GM18867 (cell line): ENCODE measurements at regions not wholly inside any gene's neighbourhood (a gene's known extent, or its start where the extent isn't known, plus 50 kb on each side); places are given as distances from the start of the nearest gene placed in this dataset.

Experiments used
- ATAC-seq: cut with Tn5 transposase; IDR thresholded peaks from one replicate; pipeline ENCODE4 v1.9.1; 2021; ENCODE audit warnings: mild to moderate bottlenecking, moderate library complexity; ENCODE audit not compliant: unreplicated experiment

DNA sequence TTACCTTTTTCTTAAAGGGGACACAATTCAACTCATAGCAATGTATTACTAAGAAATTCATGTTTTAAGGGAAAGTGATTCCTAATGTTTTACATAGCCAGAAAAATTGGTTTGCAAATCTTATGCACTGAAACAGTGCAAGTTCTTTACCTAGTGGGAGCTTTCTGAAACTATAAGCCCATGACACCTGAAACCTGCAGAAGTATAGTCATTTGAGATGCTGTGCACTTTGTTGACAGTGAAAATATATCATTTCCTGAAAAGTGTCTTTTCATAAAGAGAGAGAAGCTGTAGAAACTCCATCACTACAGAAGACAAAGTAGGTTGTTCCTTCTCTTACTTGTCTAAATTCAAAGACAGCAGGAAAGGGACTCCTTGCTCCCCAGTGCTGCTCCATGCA is 517.1 kb downstream of the LMO7 start:
- no peak for ATAC-seq

DNA sequence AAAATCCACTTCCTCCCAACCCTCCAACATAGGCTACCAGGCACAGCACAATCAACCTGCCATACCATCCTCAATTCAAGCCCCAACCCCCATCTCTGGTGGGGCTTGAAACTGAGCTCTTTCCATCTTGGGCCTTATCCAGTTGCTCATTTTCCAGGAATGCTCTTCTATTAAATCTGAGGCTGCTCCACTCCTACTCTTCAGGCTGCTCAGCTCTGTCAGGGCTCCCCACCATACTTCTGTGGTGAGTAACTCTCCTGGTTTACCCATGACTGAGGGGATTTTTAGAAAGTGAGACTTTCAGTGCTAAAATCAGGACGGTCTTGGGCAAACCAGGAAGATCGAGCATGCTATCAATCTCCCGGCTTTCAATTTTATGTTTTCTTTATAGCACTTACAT is 512.8 kb downstream of the LMO7 start:
- ATAC-seq: no peak

DNA sequence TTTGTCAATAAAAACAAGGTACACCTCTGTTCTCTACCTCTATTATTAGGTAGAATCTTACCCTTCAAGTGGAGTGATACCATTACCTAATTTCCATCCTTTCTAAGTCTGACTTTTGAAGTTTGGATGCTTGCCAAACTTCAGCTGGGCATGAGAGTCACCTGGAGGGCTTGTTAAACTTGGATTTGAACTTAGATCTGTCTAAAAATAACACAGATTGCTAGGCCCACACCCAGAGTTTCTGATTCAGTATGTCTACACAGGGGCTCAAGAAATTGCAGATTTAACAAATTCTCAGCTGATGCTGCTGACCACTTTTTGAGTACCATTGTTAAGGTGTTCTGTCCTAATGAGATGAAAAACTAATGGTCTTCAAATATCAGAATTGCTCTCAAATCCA is 512.2 kb downstream of the LMO7 start:
- no peak for ATAC-seq

DNA sequence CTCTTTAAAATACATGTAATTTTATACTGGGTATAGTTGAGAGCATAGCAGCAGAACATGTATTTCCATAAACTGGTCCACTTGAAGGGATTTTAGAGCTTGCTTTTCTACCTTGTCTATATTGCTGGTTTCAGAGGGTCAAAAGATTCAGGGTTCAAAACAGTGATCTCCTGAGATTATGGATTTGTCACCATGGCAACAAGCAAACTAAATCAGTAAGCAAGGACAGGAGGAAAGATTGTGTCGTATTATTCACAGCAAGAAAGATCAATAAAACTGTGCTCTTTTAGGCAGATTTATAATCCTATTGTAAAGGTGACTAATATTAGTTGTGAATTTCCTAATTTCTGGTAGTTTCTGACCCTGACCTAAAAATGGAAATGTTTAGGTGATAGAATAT is 496.4 kb downstream of the LMO7 start:
- no peak for ATAC-seq

DNA sequence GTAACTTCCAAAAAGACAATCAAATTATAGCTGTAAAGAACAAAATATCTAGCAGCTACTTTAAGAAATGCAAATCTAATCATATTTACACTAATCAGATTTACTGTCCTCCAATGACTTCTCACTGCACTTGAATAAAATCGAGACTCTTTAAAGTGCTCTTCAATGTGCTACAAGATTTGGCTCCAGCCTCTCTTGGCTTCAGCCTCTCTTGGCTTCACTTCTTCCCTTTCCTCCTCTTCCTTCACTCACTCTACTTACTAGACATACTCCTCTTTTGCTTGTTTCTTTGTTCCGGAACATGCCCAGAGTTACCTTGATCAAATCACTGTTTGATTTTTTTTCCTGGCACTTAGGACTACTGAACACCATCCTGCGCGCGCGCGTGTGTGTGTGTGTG is 495.4 kb downstream of the LMO7 start:
- ATAC-seq: no peak

DNA sequence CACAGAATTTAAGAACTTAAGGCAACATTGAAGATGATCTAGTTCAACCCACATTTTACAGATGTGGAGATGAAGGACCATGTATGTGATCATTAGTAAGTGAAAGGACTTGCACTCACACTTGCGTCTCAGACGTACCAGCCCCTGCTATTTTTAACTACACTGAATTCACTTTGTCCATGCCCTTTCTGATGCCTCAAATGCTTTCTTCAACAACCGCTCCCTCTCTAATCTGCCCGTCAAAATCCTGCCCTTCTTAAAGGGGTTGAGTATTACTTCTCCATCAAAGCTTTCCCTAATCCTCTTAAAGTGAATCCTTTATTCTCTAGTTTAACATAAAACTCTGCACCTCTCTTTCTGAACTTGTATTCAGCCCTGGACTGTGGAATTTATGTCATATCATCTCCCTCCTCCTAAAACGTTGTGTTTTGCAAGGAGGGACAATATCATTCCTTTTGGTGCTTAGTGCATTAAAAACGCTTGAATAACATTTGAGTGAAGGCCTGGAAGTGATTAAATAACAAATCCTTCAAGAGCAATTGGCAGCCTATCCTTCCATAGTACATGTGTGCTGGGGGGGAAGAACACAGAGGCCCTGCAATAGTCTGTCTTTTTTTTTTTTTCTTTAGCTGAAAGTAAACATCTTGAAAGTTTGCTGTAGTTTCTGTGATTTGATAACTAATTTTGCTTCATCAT is 493.3 kb downstream of the LMO7 start:
- ATAC-seq: no peak

DNA sequence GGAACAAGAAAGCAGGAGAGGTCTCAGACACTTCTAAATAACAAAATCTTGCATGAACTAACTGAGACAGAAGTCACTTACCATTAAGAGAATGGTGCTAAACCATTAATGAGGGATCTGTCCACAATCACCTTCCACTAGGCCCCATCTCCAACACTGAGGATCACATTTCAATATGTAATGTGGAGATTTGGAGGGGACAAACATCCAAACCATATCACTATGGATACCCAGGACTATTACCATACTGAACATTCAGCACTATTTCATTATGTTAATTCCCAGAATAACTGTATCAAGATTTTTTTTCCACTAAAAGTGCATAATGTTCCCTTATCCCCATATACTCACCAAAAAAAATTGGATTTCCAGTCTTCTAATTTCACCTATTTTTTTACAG is 491.8 kb downstream of the LMO7 start:
- no peak for ATAC-seq

DNA sequence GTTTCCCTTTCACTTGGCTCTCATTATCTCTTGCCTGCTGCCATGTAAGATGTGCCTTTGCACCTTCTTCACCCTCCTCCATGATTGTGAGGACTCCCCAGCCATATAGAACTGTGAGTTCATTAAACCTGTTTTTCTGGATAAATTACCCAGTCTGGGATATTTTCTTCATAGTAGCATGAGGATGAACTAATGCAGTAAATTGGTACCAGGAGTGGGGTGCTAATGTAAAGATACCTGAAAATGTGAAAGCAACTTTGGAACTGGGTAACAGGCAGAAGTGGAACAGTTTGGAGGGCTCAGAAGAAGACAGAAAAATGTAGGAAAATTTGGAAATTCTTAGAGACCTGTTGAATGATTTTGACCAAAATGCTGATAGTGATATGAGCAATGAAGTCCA is 487.4 kb downstream of the LMO7 start:
- ATAC-seq: no peak

DNA sequence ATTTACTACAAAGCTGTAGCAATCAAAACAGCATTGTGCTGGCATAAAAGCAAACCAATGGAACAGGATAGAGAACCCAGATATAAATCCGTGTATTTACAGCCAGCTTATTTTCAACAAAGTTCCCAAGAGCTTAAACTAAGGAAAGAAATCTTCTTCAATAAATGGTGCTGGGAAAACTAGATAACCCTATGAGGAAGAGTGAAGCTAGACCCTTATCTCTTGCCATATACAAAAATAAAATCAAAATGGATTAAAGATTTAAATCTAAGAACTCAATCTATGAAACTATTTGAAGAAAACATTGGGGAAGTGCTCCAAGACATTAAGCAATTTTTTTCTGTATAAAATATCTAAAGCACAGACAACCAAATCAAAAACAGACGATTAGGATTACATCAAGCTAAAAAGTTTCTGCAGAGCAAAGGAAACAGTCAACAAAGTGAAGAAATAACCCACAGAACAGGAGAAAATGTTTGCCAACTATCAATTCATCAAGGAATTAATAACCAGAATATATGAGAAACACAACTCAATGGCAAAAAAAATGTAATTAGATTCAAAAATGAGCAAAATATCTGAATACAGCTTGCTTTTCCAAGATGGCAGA is 480.7 kb downstream of the LMO7 start:
- no peak for ATAC-seq

DNA sequence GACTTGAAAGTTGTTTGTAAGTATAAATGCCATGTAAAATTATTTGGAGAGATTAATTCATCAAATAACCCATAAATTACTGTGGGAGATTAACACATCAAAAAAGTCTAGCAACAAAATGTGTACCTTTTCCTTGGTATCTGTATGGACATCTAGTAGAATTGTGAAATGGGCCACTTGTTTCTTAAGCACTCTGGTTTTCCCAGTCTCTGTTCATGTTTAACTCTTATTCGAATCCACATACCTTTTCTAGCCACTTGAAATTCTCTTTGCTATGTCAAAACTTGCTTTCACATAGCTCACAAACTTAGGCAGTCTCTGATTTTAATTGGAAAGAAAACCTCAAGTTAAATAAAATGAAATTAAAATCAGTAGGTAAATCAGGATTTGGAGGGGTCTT is 470.6 kb downstream of the LMO7 start:
- no peak for ATAC-seq

DNA sequence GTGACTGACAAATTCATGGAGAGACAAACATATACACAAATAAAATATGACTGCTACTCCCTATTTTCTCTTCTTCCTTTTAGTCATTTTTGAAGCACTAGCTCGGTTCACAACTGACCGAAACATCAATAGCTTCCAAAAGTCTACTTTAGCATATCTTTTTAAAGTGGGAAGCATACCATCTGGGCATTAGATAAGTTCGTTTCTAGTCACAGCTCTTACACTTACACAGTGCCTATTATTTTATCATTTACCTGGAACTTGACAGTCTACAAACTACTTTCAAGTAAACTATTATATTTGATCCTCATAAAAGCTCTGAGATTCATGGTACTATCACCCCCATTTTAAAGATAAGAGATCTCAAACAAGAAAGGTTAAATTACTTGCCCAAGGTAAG is 458.5 kb downstream of the LMO7 start:
- ATAC-seq: no peak

DNA sequence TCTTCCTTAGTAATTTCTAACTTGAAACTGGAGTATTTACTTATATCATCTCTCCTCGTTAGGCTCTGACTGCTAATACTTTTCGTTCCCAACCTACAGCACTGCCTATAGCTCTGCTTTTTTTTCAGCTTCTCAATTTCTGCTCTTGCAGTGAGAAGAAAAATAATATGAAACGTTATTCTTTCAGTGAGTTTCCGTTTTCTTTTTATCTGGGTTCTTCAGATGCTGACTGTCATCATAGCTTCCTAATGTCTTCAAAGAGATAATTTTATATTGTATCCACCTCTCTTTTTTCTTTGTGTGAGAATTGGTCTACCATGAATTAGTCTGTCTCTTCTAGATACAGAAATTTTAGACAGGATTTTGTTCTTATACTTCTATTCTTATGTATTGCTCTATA is 454.9 kb downstream of the LMO7 start:
- no peak for ATAC-seq

DNA sequence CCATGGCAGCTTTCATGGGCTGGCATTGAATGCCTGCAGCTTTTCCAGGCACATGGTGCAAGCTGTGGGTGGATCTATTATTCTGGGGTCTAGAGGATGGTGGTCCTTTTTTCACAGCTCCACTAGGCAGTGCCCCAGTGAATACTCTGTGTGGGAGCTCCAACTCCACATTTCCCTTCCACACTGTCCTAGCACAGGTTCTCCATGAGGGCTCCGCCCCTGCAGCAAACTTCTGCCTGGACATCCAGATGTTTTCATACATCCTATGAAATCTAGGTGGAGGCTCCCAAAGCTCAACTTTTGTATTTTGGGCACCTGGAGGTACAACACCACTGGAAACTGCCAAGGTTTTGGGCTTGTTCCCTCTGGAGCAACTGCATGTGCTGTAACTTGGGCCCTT is 450.6 kb downstream of the LMO7 start:
- ATAC-seq: no peak

DNA sequence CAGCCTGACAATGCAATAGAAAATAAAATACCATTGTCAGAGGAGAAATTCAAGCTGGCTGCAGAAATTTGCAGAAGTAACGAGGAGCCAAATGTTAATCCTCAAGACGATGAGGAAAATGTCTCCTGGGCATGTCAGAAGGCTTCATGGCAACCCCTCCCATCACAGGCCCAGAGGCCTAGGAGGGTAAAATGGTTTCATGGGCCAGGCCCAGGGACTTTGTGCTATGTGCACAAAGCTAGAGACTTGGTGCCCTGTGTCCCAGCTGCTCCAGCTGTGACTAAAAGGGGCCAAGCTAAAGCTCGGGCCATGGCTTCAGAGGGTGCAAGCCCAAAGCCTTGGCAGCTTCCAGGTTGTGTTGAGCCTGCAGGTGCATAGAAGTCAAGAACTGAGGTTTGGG is 431.7 kb downstream of the LMO7 start:
- ATAC-seq: no peak

DNA sequence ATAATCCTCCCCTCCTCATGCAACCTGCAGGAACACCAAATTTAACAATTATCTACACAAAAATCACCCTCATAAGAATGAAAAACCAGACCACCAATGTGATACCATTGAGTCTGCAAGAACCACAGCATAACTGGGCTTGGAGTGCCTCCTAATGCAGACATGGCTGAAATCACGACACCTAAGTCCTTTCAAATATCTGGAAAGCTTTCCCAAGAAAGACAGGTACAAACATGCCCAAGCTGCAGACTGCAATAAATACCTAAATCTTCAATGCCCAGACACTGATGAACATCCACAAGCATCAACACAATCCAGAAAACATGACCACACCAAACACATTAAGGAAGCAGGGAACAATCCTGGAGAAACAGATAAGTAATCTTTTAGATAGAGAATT is 417.1 kb downstream of the LMO7 start:
- no peak for ATAC-seq

DNA sequence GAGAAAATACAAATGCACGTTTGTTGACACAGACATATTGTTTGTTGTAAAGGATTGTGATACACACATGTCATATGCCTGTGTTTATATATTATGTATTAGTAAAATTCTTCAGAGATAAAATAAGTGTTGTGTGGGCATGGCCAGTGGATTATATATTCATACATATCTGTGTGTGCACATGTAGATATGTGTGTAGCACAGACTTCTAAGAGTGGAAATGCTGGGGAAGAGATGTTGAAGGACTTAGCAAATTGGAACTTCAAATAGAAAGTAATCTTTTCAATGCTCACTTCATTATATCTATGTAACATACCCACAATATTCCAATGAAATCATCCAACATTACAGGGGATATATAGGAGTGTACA is 413.2 kb downstream of the LMO7 start:
- no peak for ATAC-seq

DNA sequence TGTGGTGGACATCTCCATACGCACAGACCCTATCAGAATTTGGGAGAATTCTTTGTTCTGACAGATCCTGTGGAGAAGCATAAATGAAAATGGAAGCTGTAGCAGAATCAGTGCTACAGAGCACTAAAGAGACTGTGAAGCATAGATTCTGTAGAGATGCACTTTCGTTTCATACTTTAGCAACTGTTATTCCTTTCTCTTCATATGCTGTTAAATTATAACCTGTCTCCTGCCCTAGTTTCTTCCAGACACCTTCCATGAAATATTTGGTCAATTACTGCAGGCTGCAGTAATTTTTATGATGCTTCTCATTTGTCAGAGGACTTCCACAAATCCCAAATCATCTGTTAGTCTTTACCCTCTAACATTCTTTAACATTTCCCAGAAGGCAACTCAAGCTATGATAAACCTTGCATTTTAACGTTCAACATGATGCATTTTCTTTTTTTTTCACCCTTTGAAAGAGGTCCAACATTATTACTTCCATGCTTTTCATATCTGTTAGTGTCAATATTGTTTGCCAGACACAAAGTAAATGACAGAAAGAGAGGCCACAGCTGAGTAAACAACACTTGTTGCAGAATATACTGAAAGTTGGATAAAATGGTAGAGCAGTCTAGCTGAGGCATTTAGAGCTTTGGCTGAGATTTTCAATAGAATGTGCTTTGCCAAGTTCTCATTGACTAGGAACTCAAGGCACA is 412.7 kb downstream of the LMO7 start:
- ATAC-seq: no peak

DNA sequence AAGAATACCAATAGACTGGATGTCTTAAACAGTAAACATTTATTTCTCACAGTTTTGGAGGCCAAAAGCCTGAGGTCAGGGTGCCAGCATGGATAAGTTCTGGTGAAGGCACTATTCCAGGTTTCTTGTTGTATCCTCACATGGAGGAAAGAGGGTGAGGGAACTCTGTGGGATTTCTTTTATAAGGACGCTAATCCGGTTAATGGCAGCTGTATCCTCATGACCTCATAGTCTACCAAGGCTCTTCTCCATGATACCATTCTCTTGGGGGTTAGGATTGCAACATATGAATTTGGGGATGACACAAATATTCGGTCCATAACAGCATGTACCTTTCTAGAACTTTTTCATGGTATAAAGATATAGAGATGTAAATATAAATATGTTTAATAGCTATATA is 412.0 kb downstream of the LMO7 start:
- no peak for ATAC-seq

DNA sequence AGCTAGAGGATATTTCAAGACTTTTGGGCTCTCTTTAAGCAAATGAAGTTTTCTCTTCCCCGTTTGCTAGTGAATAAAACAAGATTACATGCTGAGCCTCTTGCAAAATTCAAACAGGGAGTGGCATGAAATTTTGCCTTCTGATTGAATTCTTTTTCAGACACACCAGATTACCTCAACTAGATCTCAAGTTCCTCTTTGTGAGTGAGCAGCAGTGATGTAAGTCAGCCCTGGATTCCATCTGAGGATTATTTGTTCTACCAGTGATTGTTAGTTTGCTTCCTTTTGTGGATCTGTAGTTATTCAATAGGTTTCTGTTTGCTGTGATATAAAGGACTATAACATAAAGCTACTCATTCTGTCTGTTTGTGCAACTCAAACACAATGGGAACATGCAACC is 407.7 kb downstream of the LMO7 start:
- ATAC-seq: no peak

DNA sequence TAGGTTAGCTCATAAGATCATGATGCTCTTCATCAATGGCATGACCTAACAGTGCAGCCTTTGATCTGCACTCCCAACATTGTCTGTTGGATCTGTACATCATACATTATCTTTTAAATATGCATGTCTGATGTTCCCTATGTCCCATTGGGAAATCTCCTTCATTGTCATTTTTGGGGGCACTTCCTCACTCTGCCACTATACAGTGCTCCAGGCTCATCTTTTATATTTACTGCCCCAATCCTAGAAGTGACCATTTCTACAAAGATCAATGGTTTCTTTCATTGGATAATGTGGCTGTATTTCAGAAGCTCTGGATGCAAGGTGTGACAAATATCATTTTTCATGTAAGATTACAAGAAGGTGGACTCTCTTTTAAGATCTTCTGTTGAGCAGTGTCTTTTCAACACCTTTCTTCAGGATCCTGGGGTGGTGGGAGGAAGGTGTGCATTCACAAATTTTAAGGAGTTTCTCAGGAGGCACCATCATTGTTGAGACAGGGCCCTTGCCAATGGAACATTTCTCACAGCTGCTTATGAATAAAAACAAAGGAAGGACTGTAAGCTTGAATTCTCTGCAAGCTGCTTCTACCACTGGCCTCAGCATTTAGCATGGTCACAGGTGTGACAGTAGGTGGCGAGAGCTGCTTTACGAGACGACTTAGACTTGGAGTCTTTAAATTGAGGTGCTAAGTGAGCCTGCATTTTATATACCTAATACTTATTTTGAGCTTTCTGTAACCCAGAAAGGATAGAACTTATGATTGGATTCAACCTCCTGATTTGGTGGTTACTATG is 403.0 kb downstream of the LMO7 start:
- ATAC-seq: no peak

DNA sequence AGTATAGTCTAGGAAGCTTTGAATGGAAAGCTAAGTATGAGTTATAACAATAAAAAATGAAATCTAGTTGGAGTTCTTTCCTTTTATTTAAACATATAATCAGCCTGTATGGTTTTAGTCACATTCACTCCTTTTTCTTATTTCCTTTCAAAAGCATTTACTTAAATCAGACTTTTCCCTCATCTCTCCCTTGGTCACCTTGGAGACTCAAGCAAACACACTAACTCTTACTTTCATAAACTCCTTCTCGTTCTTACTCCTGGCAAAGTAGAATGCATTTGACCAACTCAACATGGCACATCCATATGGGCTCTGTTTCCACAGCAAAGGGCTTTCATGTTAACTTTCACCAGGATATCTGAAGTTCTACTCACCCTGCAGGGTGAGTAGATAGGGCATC is 400.0 kb downstream of the LMO7 start:
- no peak for ATAC-seq

DNA sequence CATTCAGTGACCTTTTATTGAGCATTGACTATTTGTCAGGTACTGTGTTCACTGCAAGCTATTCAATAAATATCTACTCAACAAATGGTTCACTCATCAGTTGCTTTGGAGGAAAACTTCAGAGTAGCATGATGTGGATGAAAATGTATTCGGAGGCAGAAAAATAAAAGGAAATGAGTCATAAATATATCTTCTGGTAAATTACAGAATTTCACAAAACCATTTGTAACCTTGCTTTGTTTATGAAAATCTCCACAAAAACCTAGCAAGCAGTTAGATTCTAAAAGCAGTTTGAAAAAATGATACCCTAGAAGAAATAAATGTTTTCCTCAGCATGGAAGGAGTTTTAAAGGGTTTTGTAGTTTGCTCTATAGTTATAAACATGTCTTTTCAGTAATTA is 399.6 kb downstream of the LMO7 start:
- ATAC-seq: no peak
